ENCODE measurements at regions not wholly inside any gene's neighbourhood (a gene's known extent, or its start where the extent isn't known, plus 50 kb on each side); places are given as distances from the start of the nearest gene placed in this dataset.

DNA sequence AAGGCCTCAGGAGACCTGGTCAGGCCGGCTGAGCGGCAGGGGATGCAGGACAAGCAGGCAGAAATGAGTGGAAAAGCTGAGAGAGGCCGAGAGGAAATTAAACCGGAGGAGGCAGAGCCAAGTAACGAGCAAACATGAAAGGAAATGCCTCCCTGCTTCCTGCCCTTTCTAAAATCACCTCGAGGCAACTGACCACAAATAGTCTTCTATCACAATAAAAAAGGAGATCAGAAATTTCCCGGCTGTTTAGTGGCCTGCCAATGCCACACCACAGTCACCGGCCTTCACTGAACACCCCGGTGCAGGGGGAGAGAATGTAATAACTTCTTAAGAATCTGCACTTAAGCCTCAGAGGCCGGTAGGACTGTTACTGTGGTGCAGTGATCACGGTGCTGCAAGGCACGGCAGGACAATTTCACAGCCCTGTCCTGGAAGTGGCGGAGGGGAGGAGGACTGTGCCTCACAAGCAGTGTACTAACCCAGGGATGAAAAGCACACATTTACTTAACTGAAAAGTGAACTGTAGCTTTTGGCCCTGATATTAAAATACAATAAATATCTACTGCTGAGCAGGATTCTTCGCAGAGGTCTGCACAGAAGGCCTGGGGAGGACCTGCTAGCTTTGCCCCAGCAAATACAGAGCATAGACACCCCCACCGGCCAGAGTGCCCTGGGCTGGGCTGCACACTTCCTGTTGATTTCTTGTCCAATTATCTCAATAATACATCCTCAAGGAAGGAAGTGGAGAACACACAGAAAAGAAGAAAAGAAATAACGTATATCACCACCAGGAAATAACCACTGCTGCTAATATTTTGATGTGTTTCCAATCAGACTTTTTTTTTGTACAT lies 183.5 kb upstream of the NSMCE3 start:
- DNase-seq (ENCODE audit: low spot score): no peak
- Histone ChIP-seq H3K79me2 (no peaks in the 10 kb centered on the region), H3K4me2 (no peak overlapping the region), H2AFZ (no peak overlapping the region), H3K9me3 (ENCODE audit: low read depth) (no peaks in the 10 kb centered on the region), H3K27me3 (no peaks in the 10 kb centered on the region), H4K20me1 (ENCODE audit: insufficient read depth, poor library complexity, severe bottlenecking) (no peaks in the 10 kb centered on the region), H3K4me1 (ENCODE audit: insufficient read depth) (no peaks in the 10 kb centered on the region), H3K4me3 (no peak overlapping the region), H3K36me3 (replicated peaks; ENCODE audit: insufficient read depth, low read depth) (no peaks in the 10 kb centered on the region), H3K9me2 (replicated peaks; ENCODE audit: insufficient read depth) (no peaks in the 10 kb centered on the region), H3K27ac (no peak overlapping the region)
- TF ChIP-seq EZH2phosphoT487 (IDR thresholded peaks at IDR 0.05; ENCODE audit: low read depth, severe bottlenecking, unreplicated experiment): no peak
- no peak for TF ChIP-seq CTCF (IDR thresholded peaks at IDR 0.05; ENCODE audit: poor library complexity)
- no peak for TF ChIP-seq EZH2 (IDR thresholded peaks at IDR 0.05; ENCODE audit: borderline replicate concordance)
- 48% methylated on average over 16 of the region's 16 CpGs for WGBS (ENCODE audit: low lambda C conversion rate, missing lambda C conversion rate)

DNA sequence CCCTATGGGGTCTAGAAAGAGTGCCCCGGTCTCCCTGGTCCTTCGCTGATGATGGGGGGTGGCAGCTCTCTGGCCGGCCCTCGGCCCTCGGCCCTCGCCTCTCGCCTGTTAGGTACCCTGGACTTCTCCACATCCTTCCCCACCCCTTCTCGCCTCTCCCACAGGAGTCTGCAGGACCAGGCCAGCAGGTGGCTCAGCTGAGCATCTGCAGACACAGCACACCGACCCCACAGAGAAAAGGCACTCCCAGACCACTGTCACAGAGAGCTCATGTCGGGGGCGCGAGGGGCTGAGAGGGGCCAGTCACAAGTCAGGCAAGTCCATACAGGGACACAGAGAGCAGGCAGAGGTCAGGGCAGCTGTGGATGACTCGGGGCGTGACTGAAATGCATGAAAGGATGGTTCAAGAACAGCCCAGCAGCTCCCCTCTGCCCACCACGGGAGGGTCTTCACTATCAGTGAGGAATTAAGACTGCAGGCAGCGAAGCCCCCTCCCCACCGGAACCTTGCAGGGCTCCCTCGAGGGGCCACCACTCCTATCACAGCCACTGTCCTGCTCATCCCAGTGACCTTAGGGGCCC lies 181.7 kb upstream of the NSMCE3 start:
- no peaks in the 10 kb centered on the region for H3K9me3 ChIP-seq (ENCODE audit: low read depth)
- no peak overlapping the region for H3K4me2 ChIP-seq
- no peaks in the 10 kb centered on the region for H3K27me3 ChIP-seq
- no peak overlapping the region for H2AFZ ChIP-seq
- peak; percentile 24 for DNase-seq (ENCODE audit: low spot score)
- no peaks in the 10 kb centered on the region for H3K9me2 ChIP-seq (replicated peaks; ENCODE audit: insufficient read depth)
- no peak overlapping the region for H3K27ac ChIP-seq
- H3K36me3 ChIP-seq (replicated peaks; ENCODE audit: insufficient read depth, low read depth): no peaks in the 10 kb centered on the region
- no peaks in the 10 kb centered on the region for H4K20me1 ChIP-seq (ENCODE audit: insufficient read depth, poor library complexity, severe bottlenecking)
- no peaks in the 10 kb centered on the region for H3K4me1 ChIP-seq (ENCODE audit: insufficient read depth)
- no peaks in the 10 kb centered on the region for H3K79me2 ChIP-seq
- no peak overlapping the region for H3K4me3 ChIP-seq
- 66% methylated on average over 18 of the region's 18 CpGs for WGBS (ENCODE audit: low lambda C conversion rate, missing lambda C conversion rate)
- TF ChIP-seq EZH2 (IDR thresholded peaks at IDR 0.05; ENCODE audit: borderline replicate concordance) (no peak), CTCF (IDR thresholded peaks at IDR 0.05; ENCODE audit: poor library complexity) (peak; percentile 28)

GRCh38 chr15:29449136-29449535 lies 179.5 kb upstream of the NSMCE3 start:
- Histone ChIP-seq H3K27me3 (no peaks in the 10 kb centered on the region), H3K4me3 (no peak overlapping the region), H2AFZ (no peak overlapping the region), H3K4me2 (no peak overlapping the region), H3K36me3 (replicated peaks; ENCODE audit: insufficient read depth, low read depth) (no peaks in the 10 kb centered on the region), H3K27ac (no peak overlapping the region), H3K9me3 (ENCODE audit: low read depth) (no peaks in the 10 kb centered on the region), H3K9me2 (replicated peaks; ENCODE audit: insufficient read depth) (no peaks in the 10 kb centered on the region), H3K79me2 (no peaks in the 10 kb centered on the region), H4K20me1 (ENCODE audit: insufficient read depth, poor library complexity, severe bottlenecking) (no peaks in the 10 kb centered on the region), H3K4me1 (ENCODE audit: insufficient read depth) (no peaks in the 10 kb centered on the region)
- peak; percentile 30 for DNase-seq (ENCODE audit: low spot score)
- WGBS (ENCODE audit: low lambda C conversion rate, missing lambda C conversion rate): 63% methylated on average over 2 of the region's 2 CpGs
- TF ChIP-seq EZH2 (IDR thresholded peaks at IDR 0.05; ENCODE audit: borderline replicate concordance) (no peak), EZH2phosphoT487 (IDR thresholded peaks at IDR 0.05; ENCODE audit: low read depth, severe bottlenecking, unreplicated experiment) (no peak)

- no peaks in the 10 kb centered on the region for H3K36me3 ChIP-seq (replicated peaks; ENCODE audit: insufficient read depth, low read depth)
- H2AFZ ChIP-seq: no peak overlapping the region
- no peaks in the 10 kb centered on the region for H3K4me1 ChIP-seq (ENCODE audit: insufficient read depth)
- WGBS (ENCODE audit: low lambda C conversion rate, missing lambda C conversion rate): 87% methylated on average over 4 of the region's 4 CpGs
- H3K9me2 ChIP-seq (replicated peaks; ENCODE audit: insufficient read depth): no peaks in the 10 kb centered on the region
- TF ChIP-seq CTCF (IDR thresholded peaks at IDR 0.05; ENCODE audit: poor library complexity): no peak
- no peak for TF ChIP-seq EZH2phosphoT487 (IDR thresholded peaks at IDR 0.05; ENCODE audit: low read depth, severe bottlenecking, unreplicated experiment)
- no peak for TF ChIP-seq EZH2 (IDR thresholded peaks at IDR 0.05; ENCODE audit: borderline replicate concordance)
- H4K20me1 ChIP-seq (ENCODE audit: insufficient read depth, poor library complexity, severe bottlenecking): no peaks in the 10 kb centered on the region
- no peaks in the 10 kb centered on the region for H3K79me2 ChIP-seq
- DNase-seq (ENCODE audit: low spot score): no peak
- H3K4me3 ChIP-seq: no peak overlapping the region
- H3K27ac ChIP-seq: no peak overlapping the region
- H3K9me3 ChIP-seq (ENCODE audit: low read depth): no peaks in the 10 kb centered on the region
- no peak overlapping the region for H3K4me2 ChIP-seq
- H3K27me3 ChIP-seq: no peaks in the 10 kb centered on the region
Measured at GRCh38 chr15:29448320-29448719, 178.7 kb upstream of the NSMCE3 start.
